ENCODE measurements at regions not wholly inside any gene's neighbourhood (a gene's known extent, or its start where the extent isn't known, plus 50 kb on each side); places are given as distances from the start of the nearest gene placed in this dataset.

GRCh38 chr1:171422511-171422910 is 62.8 kb upstream of the PRRC2C start (continued):
- TF ChIP-seq CHD7 (IDR thresholded peaks at IDR 0.05; ENCODE audit: insufficient replicate concordance, low read length), result no peak
- no peak for TF ChIP-seq SRF (IDR thresholded peaks at IDR 0.05; ENCODE audit: low read depth, low read length)
- TF ChIP-seq, protein P1, sequence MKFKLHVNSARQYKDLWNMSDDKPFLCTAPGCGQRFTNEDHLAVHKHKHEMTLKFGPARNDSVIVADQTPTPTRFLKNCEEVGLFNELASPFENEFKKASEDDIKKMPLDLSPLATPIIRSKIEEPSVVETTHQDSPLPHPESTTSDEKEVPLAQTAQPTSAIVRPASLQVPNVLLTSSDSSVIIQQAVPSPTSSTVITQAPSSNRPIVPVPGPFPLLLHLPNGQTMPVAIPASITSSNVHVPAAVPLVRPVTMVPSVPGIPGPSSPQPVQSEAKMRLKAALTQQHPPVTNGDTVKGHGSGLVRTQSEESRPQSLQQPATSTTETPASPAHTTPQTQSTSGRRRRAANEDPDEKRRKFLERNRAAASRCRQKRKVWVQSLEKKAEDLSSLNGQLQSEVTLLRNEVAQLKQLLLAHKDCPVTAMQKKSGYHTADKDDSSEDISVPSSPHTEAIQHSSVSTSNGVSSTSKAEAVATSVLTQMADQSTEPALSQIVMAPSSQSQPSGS (IDR thresholded peaks at IDR 0.05; ENCODE audit: low read length), result no peak

All from H1 (cell line).